ENCODE measurements at regions not wholly inside any gene's neighbourhood (a gene's known extent, or its start where the extent isn't known, plus 50 kb on each side); places are given as distances from the start of the nearest gene placed in this dataset.
A peak's percentile ranks its signal among the peaks of the same experiment; 100 is the strongest.

- Histone ChIP-seq H3F3A (ENCODE audit: insufficient read depth, low read length, poor library complexity, severe bottlenecking) (no peaks in the 10 kb centered on the region), H2AFZ (ENCODE audit: low read depth, low read length) (no peak overlapping the region), H3K36me3 (ENCODE audit: insufficient read depth, low read length) (no peaks in the 10 kb centered on the region)
Observed at GRCh38 chr12:89166121-89166520, 186.2 kb downstream of the DUSP6 start.

GRCh38 chr12:89165703-89166102 is 186.6 kb downstream of the DUSP6 start:
- no peak overlapping the region for H2AFZ ChIP-seq (ENCODE audit: low read depth, low read length)
- H3K27me3 ChIP-seq (ENCODE audit: insufficient read depth, low read depth, low read length) = no peaks in the 10 kb centered on the region
- no peak overlapping the region for H3K9ac ChIP-seq (ENCODE audit: low read length)
- H3F3A ChIP-seq (ENCODE audit: insufficient read depth, low read length, poor library complexity, severe bottlenecking) = no peaks in the 10 kb centered on the region
- H3K9me2 ChIP-seq (ENCODE audit: insufficient read depth, low read length) = no peaks in the 10 kb centered on the region
- H3K4me3 ChIP-seq (ENCODE audit: low read length) = peak overlapping the region; percentile 0
- H3K79me2 ChIP-seq (replicated peaks; ENCODE audit: insufficient read depth, low read length) = no peaks in the 10 kb centered on the region
- H3K9me3 ChIP-seq (ENCODE audit: low read length) = no peaks in the 10 kb centered on the region
- peak overlapping the region; percentile 56 for H3K27ac ChIP-seq (ENCODE audit: low read length)
- no peaks in the 10 kb centered on the region for H3K36me3 ChIP-seq (ENCODE audit: insufficient read depth, low read length)
- no peak overlapping the region for H3K4me2 ChIP-seq (ENCODE audit: low read length)
- H4K20me1 ChIP-seq (ENCODE audit: insufficient read depth) = no peaks in the 10 kb centered on the region
- TF ChIP-seq EP300 (conservative IDR thresholded peaks at IDR 0.05; ENCODE audit: poor library complexity, severe bottlenecking) (no peak), REST (IDR thresholded peaks at IDR 0.05; ENCODE audit: borderline replicate concordance) (no peak), POLR2AphosphoS5 (IDR thresholded peaks at IDR 0.05) (no peak), CTCF (IDR thresholded peaks at IDR 0.05; ENCODE audit: poor library complexity, severe bottlenecking) (no peak), RAD21 (conservative IDR thresholded peaks at IDR 0.05) (no peak), SMC3 (conservative IDR thresholded peaks at IDR 0.05; ENCODE audit: poor library complexity) (no peak), TAF1 (IDR thresholded peaks at IDR 0.05; ENCODE audit: low read depth) (no peak)

More at GRCh38 chr12:89166121-89166520, 186.2 kb downstream of the DUSP6 start:
- Histone ChIP-seq H3K27ac (ENCODE audit: low read length) (peak overlapping the region; percentile 56), H3K4me3 (ENCODE audit: low read length) (peak overlapping the region; percentile 0), H3K9me3 (ENCODE audit: low read length) (no peaks in the 10 kb centered on the region), H3K9me2 (ENCODE audit: insufficient read depth, low read length) (no peaks in the 10 kb centered on the region), H3K9ac (ENCODE audit: low read length) (no peak overlapping the region), H3K79me2 (replicated peaks; ENCODE audit: insufficient read depth, low read length) (no peaks in the 10 kb centered on the region), H4K20me1 (ENCODE audit: insufficient read depth) (no peaks in the 10 kb centered on the region), H3K4me2 (ENCODE audit: low read length) (no peak overlapping the region), H3K27me3 (ENCODE audit: insufficient read depth, low read depth, low read length) (no peaks in the 10 kb centered on the region)
- TF ChIP-seq SMC3 (conservative IDR thresholded peaks at IDR 0.05; ENCODE audit: poor library complexity) = no peak
- no peak for TF ChIP-seq RAD21 (conservative IDR thresholded peaks at IDR 0.05)
- TF ChIP-seq MXI1 (conservative IDR thresholded peaks at IDR 0.05; ENCODE audit: poor library complexity, severe bottlenecking) = no peak
- TF ChIP-seq TAF1 (IDR thresholded peaks at IDR 0.05; ENCODE audit: low read depth) = no peak
- no peak for TF ChIP-seq CTCF (IDR thresholded peaks at IDR 0.05; ENCODE audit: poor library complexity, severe bottlenecking)
- TF ChIP-seq EP300 (conservative IDR thresholded peaks at IDR 0.05; ENCODE audit: poor library complexity, severe bottlenecking) = no peak
- no peak for TF ChIP-seq EZH2 (IDR thresholded peaks at IDR 0.05; ENCODE audit: borderline replicate concordance, insufficient read depth, low read length, poor library complexity, severe bottlenecking)
- TF ChIP-seq REST (IDR thresholded peaks at IDR 0.05; ENCODE audit: borderline replicate concordance) = no peak
- TF ChIP-seq POLR2AphosphoS5 (IDR thresholded peaks at IDR 0.05) = no peak
